ENCODE measurements at regions not wholly inside any gene's neighbourhood (a gene's known extent, or its start where the extent isn't known, plus 50 kb on each side); places are given as distances from the start of the nearest gene placed in this dataset.

- TF ChIP-seq CTCF (IDR thresholded peaks at IDR 0.05) (no peak), MAX (CRISPR knock-in tag; IDR thresholded peaks at IDR 0.05) (no peak), ZNF121 (CRISPR knock-in tag; IDR thresholded peaks at IDR 0.05) (no peak), NR3C1 (CRISPR knock-in tag; conservative IDR thresholded peaks at IDR 0.05; ENCODE audit: low read depth) (no peak), ATF2 (CRISPR knock-in tag; IDR thresholded peaks at IDR 0.05; ENCODE audit: borderline replicate concordance, low read depth) (no peak), CREM (CRISPR knock-in tag; IDR thresholded peaks at IDR 0.05) (no peak), ETV6 (CRISPR knock-in tag; IDR thresholded peaks at IDR 0.05) (no peak)
These were observed 64.7 kb upstream of the ZNF469 start for GRCh38 chr16:88318051-88318450.

All from WTC11 (cell line).